MM.1S (cell line): ENCODE measurements at regions not wholly inside any gene's neighbourhood (a gene's known extent, or its start where the extent isn't known, plus 50 kb on each side); places are given as distances from the start of the nearest gene placed in this dataset.

Experiments used
- DNase-seq: peaks from one replicate; pipeline ENCODE4 v3.0.0-alpha.2; 2015
- H2AFZ ChIP-seq: fragments of 300-600 bp; sonication (generic); 2 replicates; pipeline ENCODE4 v1.6.0; 2016; ENCODE audit warnings: antibody characterized with exemption, low read length
- H3F3A ChIP-seq: fragments of 300-600 bp; sonication (generic); 2 replicates; pipeline ENCODE4 v1.6.1; 2016; ENCODE audit warnings: mild to moderate bottlenecking, antibody characterized with exemption, low read length, moderate library complexity, mixed read lengths; ENCODE audit not compliant: insufficient read depth
- H3K27ac ChIP-seq: fragments of 300-600 bp; sonication (generic); 2 replicates; pipeline ENCODE4 v1.5.1; 2016; ENCODE audit warnings: mild to moderate bottlenecking, low read length
- H3K27me3 ChIP-seq: fragments of 300-600 bp; sonication (generic); replicated peaks from 2 replicates; pipeline ENCODE4 v1.6.0; 2016; ENCODE audit warnings: low read length; ENCODE audit not compliant: insufficient read depth
- H3K36me3 ChIP-seq: fragments of 300-600 bp; sonication (generic); replicated peaks from 2 replicates; pipeline ENCODE4 v1.6.1; 2016; ENCODE audit warnings: mild to moderate bottlenecking, low read length, mixed read lengths; ENCODE audit not compliant: insufficient read depth
- H3K4me1 ChIP-seq: fragments of 300-600 bp; sonication (generic); 2 replicates; pipeline ENCODE4 v1.6.1; 2016; ENCODE audit warnings: low read length, mixed read lengths
- H3K4me2 ChIP-seq: fragments of 300-600 bp; sonication (generic); 2 replicates; pipeline ENCODE4 v1.6.0; 2016; ENCODE audit warnings: low read depth, low read length
- H3K4me3 ChIP-seq: fragments of 300-600 bp; sonication (generic); 2 replicates; pipeline ENCODE4 v1.5.1; 2016; ENCODE audit warnings: low read length, mixed read lengths
- H3K79me2 ChIP-seq: fragments of 300-600 bp; sonication (generic); 2 replicates; pipeline ENCODE4 v1.6.1; 2016; ENCODE audit warnings: mixed run types, low read length, mixed read lengths
- H3K9ac ChIP-seq: fragments of 300-600 bp; sonication (generic); 2 replicates; pipeline ENCODE4 v1.6.1; 2016; ENCODE audit warnings: low read length, mixed read lengths
- H3K9me2 ChIP-seq: fragments of 300-600 bp; sonication (generic); replicated peaks from 2 replicates; pipeline ENCODE4 v1.6.1; 2016; ENCODE audit warnings: mild to moderate bottlenecking, low read length, mixed read lengths; ENCODE audit not compliant: insufficient read depth
- H3K9me3 ChIP-seq: fragments of 300-600 bp; sonication (generic); replicated peaks from 2 replicates; pipeline ENCODE4 v1.6.1; 2016; ENCODE audit warnings: mild to moderate bottlenecking, low read length, mixed read lengths; ENCODE audit not compliant: insufficient read depth
- H4K20me1 ChIP-seq: fragments of 300-600 bp; sonication (generic); 2 replicates; pipeline ENCODE4 v1.6.1; 2016; ENCODE audit warnings: mild to moderate bottlenecking, low read length, moderate library complexity, mixed read lengths; ENCODE audit not compliant: insufficient read depth
- CTCF ChIP-seq: fragments of 300-600 bp; sonication (generic); IDR thresholded peaks from 2 replicates; pipeline ENCODE4 v1.5.1; 2016; ENCODE audit warnings: antibody characterized with exemption, low read length, mixed read lengths
- EZH2 ChIP-seq: fragments of 300-600 bp; sonication (generic); optimal IDR thresholded peaks from 2 replicates; pipeline ENCODE3; 2017; ENCODE audit warnings: low read depth, mild to moderate bottlenecking, antibody characterized with exemption, low read length, mixed read lengths
- EZH2phosphoT487 ChIP-seq: fragments of 300-600 bp; sonication (generic); IDR thresholded peaks from 2 replicates; pipeline ENCODE4 v1.6.1; 2018; ENCODE audit warnings: antibody characterized with exemption, low read length

DNA sequence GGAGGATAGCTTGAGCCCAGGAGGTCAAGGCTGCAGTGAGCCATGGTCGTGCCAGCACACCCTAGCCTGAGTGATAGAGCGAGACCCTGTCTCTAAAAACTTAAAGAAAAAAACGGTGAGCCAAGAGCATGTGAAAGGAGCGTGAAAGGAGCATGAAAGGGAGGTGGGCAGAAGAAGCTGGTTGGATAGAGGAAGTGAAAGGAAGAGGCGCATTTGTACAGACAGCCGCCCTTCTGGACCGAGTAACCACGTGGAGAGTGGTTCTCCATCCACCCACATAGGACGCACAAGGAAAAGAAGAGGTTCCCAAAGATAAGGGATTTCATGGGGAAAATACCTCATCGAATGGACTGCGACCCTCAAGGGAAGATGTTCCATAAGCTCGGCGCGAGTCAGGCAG, 60.4 kb upstream of the IFNAR2 start:
- H3K79me2 ChIP-seq = no peaks in the 10 kb centered on the region
- H4K20me1 ChIP-seq = no peaks in the 10 kb centered on the region
- no peak overlapping the region for H3K9ac ChIP-seq
- H3K4me3 ChIP-seq = no peak overlapping the region
- no peaks in the 10 kb centered on the region for H3K36me3 ChIP-seq
- TF ChIP-seq EZH2 (no peak), EZH2phosphoT487 (no peak), CTCF (no peak)
- H3K9me3 ChIP-seq = no peaks in the 10 kb centered on the region
- no peak overlapping the region for H3K4me2 ChIP-seq
- no peaks in the 10 kb centered on the region for H3K4me1 ChIP-seq
- H3K27me3 ChIP-seq = no peaks in the 10 kb centered on the region
- no peaks in the 10 kb centered on the region for H3K9me2 ChIP-seq
- H3K27ac ChIP-seq = no peak overlapping the region
- no peaks in the 10 kb centered on the region for H3F3A ChIP-seq
- H2AFZ ChIP-seq = no peak overlapping the region
- no peak for DNase-seq

- Histone ChIP-seq H3K27ac (no peak overlapping the region), H3K9ac (no peak overlapping the region), H3K27me3 (no peaks in the 10 kb centered on the region), H3K36me3 (no peaks in the 10 kb centered on the region), H3K9me2 (no peaks in the 10 kb centered on the region), H3K4me1 (no peaks in the 10 kb centered on the region), H2AFZ (no peak overlapping the region), H3K9me3 (no peaks in the 10 kb centered on the region), H3K4me2 (no peak overlapping the region), H3F3A (no peaks in the 10 kb centered on the region), H3K4me3 (no peak overlapping the region), H3K79me2 (no peaks in the 10 kb centered on the region), H4K20me1 (no peaks in the 10 kb centered on the region)
- TF ChIP-seq CTCF = no peak
- TF ChIP-seq EZH2 = no peak
- no peak for TF ChIP-seq EZH2phosphoT487
- DNase-seq = no peak
These were observed 58.0 kb upstream of the IFNAR2 start for GRCh38 chr21:33171616-33172169.

GRCh38 chr21:33174756-33175155, 55.0 kb upstream of the IFNAR2 start:
- no peak for TF ChIP-seq EZH2
- TF ChIP-seq CTCF = no peak
- TF ChIP-seq EZH2phosphoT487 = no peak
- no peaks in the 10 kb centered on the region for H4K20me1 ChIP-seq
- no peaks in the 10 kb centered on the region for H3F3A ChIP-seq
- H3K27ac ChIP-seq = no peak overlapping the region
- H3K4me1 ChIP-seq = no peaks in the 10 kb centered on the region
- H3K36me3 ChIP-seq = no peaks in the 10 kb centered on the region
- no peak overlapping the region for H3K4me2 ChIP-seq
- H2AFZ ChIP-seq = no peak overlapping the region
- no peak for DNase-seq
- no peaks in the 10 kb centered on the region for H3K79me2 ChIP-seq
- no peaks in the 10 kb centered on the region for H3K27me3 ChIP-seq
- no peaks in the 10 kb centered on the region for H3K9me2 ChIP-seq
- H3K9me3 ChIP-seq = no peaks in the 10 kb centered on the region
- H3K9ac ChIP-seq = no peak overlapping the region
- no peak overlapping the region for H3K4me3 ChIP-seq
